ENCODE measurements at regions not wholly inside any gene's neighbourhood (a gene's known extent, or its start where the extent isn't known, plus 50 kb on each side); places are given as distances from the start of the nearest gene placed in this dataset.

DNA sequence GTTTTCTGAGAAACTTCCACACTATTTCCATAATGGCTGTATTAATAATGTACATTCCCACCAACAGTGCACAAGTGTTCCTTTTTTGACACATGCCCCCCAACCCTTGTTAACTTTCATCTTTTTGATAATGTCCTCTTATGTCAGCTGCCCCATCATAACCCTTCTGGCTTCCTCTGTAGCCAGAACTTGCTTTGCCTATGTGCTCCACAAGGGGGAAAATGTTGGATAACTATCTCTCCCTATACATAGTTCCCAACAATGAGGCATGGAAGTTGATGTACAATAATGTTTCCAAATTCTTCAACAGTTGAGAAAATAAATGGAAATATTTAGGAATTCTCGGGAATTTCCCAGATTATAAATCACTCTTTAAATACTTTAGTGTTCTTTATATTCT lies 142.9 kb downstream of the ASB9 start:
- TF ChIP-seq, protein P1, sequence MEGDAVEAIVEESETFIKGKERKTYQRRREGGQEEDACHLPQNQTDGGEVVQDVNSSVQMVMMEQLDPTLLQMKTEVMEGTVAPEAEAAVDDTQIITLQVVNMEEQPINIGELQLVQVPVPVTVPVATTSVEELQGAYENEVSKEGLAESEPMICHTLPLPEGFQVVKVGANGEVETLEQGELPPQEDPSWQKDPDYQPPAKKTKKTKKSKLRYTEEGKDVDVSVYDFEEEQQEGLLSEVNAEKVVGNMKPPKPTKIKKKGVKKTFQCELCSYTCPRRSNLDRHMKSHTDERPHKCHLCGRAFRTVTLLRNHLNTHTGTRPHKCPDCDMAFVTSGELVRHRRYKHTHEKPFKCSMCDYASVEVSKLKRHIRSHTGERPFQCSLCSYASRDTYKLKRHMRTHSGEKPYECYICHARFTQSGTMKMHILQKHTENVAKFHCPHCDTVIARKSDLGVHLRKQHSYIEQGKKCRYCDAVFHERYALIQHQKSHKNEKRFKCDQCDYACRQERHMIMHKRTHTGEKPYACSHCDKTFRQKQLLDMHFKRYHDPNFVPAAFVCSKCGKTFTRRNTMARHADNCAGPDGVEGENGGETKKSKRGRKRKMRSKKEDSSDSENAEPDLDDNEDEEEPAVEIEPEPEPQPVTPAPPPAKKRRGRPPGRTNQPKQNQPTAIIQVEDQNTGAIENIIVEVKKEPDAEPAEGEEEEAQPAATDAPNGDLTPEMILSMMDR (IDR thresholded peaks at IDR 0.05; ENCODE audit: low read depth, low read length): no peak
- H3K4me3 ChIP-seq (ENCODE audit: low read depth, low read length): no peak overlapping the region

DNA sequence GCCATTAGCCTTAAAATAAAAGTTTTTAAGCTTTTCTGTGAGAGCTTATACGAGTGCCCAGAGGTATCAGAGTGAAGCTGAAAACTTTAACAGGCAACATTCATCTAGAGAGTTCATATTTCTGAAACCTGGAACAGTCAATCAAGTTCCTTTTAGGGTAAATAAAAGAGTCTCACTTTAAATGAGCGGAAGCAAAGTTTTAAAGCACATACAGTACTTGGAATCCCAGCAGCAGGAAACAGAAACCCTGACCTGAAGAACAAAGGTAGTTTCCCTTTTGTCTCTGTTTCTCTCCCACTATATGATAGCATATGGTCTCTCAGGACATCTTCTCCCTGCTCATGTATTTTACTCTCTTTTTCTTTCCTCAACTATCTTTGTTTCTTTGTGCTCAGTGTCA lies 153.0 kb downstream of the ASB9 start:
- H3K4me3 ChIP-seq (ENCODE audit: low read depth, low read length): no peak overlapping the region
- TF ChIP-seq, protein P1 (IDR thresholded peaks at IDR 0.05; ENCODE audit: low read depth, low read length): no peak

DNA sequence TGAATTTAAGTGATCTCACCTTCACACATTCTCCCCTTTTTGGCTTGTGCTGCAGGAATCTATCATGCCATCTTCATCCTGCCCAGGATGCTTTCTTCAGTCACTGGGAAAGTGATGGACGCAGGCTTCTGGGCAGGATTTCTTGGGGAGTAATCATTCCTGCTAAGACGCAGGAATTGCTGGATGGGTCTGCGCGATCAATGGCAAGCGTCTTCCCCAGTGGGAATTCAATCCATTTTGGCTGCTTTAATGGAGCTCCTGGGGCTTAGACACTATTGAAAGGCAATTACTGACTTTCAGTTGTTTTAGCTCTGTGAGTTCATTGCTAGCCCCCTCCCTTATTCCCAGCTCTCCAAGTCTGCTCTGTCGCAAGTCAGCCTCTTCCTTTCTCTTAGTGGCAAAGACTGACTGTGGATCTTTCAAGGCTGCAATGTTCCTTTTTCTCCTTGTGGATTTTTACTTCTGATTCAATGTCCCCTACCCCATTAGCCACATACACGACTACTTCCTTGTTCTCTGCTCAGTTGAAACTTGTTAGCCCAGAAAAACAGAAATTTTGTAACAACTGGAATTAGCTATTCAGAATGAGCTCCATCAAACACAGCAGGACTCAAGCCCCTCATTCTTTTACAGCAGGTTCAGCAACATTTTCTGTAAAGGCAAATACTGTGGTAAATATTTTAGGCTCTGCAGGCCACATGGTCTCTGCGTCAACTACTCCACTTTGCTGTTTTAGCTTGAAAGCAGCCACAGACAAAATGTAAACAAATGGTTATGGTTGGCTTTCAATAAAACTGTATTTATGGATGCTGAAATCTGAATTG lies 154.9 kb downstream of the ASB9 start:
- no peak overlapping the region for H3K4me3 ChIP-seq (ENCODE audit: low read depth, low read length)
- TF ChIP-seq, protein P1 (IDR thresholded peaks at IDR 0.05; ENCODE audit: low read depth, low read length): no peak

DNA sequence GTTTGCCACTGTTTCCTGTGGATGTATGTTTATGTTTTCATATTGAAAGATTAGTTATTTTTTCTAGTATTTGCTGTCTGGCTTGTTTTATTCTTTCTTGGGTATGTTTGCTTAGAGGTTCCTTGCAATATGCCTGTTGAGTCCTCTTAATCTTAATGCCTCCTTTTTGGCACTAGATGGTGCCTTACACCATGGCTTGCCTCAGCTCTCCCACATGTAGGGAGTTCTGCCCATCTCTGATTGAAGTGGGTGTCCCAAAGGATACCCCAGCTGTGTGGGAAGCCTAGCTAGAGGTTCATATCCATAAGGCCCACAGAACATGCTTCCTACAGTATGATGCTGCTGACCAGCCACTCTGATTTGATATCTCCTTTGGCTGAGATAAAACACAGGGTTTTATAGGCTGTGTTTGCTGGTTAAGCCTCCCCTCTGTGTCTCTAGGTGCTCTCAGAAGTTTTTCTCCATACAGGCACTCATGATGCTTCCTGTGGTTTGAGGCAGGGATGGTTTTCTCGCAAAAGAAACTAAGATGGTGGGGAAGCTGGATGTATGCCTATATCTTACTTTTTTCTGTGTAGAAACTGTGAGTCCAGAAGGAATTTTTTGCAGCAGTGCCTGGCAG lies 162.4 kb downstream of the ASB9 start:
- TF ChIP-seq, protein P1 (IDR thresholded peaks at IDR 0.05; ENCODE audit: low read depth, low read length): no peak

DNA sequence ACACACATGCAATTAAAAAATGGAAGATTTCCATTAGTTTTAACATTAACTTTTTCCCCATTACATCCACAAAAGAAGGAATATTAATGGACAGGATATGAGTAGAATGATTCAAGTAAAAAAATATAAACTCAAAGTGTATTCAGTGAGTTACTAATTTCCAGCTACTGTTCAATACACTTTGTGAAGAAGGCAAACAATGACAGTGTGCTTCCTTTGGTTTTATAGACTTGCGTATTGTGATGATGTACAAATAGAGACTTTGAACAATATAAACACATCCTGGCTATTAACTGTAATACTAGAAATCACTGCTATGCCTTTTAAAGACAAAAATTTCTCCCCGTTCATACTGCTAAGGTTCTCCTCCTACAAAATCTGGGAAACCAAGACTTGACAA lies 171.4 kb downstream of the ASB9 start:
- no peak overlapping the region for H3K4me3 ChIP-seq (ENCODE audit: low read depth, low read length)
- TF ChIP-seq, protein P1 (IDR thresholded peaks at IDR 0.05; ENCODE audit: low read depth, low read length): no peak

More for the DNA sequence above, 162.4 kb downstream of the ASB9 start:
- H3K4me3 ChIP-seq (ENCODE audit: low read depth, low read length): no peak overlapping the region

DNA sequence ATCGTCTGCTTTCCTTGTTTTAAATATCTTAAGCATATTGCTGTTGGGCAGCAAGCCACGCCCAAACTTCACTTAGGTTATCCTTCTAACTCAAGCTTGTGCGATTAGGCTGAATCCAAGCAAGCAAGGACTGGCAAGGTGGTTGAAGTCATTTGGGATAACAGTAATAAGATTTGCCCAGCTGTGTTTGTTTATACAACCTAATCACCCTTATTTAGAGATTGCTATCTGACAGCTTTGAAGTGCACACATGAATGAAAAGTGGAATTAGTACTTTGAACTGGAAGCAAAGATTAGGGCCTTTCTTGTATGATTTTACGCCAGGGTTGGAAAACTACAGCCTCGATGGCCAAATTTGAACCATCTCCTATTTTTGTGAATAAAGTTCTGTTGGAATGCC lies 182.1 kb downstream of the ASB9 start:
- no peak overlapping the region for H3K4me3 ChIP-seq (ENCODE audit: low read depth, low read length)
- TF ChIP-seq, protein P1 (IDR thresholded peaks at IDR 0.05; ENCODE audit: low read depth, low read length): no peak

DNA sequence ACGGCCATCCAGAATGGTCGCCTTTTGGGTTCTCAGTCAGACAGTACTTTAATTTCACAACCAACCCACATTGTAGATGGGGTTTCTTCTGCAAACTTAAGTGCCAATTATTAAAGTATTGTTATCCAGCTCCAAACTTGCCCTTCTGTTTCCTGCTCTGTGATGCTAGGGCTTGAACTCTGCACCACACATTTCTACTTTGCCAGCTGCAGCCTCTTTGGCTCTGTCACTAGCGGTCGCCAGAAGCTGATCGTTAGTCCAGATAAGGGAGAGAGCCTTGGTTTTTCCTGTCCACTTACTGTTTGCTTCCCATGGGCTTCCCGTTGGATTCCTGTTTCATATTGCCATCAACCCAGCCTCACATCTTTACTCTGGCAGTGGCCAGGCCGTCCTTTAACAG lies 196.6 kb downstream of the ASB9 start:
- TF ChIP-seq, protein P1 (IDR thresholded peaks at IDR 0.05; ENCODE audit: low read depth, low read length): no peak
- no peak overlapping the region for H3K4me3 ChIP-seq (ENCODE audit: low read depth, low read length)

Measured in WI38 (cell line).